ENCODE measurements at regions not wholly inside any gene's neighbourhood (a gene's known extent, or its start where the extent isn't known, plus 50 kb on each side); places are given as distances from the start of the nearest gene placed in this dataset.

GRCh38 chr4:176383273-176384077, 63.7 kb downstream of the SPCS3 start:
- DNase-seq: no peak
- TF ChIP-seq EZH2 (optimal IDR thresholded peaks at IDR 0.05; ENCODE audit: low read depth, low read length) (no peak), CTCF (IDR thresholded peaks at IDR 0.05; ENCODE audit: low read length) (no peak), EZH2phosphoT487 (IDR thresholded peaks at IDR 0.05; ENCODE audit: low read length) (no peak)

GRCh38 chr4:176385601-176386000, 65.8 kb downstream of the SPCS3 start:
- no peaks in the 10 kb centered on the region for H3F3A ChIP-seq (ENCODE audit: insufficient read depth, low read length)
- no peaks in the 10 kb centered on the region for H3K79me2 ChIP-seq (ENCODE audit: low read length)
- no peaks in the 10 kb centered on the region for H3K36me3 ChIP-seq (replicated peaks; ENCODE audit: insufficient read depth, low read length)
- no peak for DNase-seq
- H4K20me1 ChIP-seq (ENCODE audit: insufficient read depth, low read length): no peaks in the 10 kb centered on the region
- TF ChIP-seq EZH2phosphoT487 (IDR thresholded peaks at IDR 0.05; ENCODE audit: low read length): no peak
- no peaks in the 10 kb centered on the region for H3K9me3 ChIP-seq (replicated peaks; ENCODE audit: insufficient read depth, low read length)
- no peak overlapping the region for H3K4me3 ChIP-seq (ENCODE audit: low read length)
- H3K9ac ChIP-seq (ENCODE audit: low read length): no peak overlapping the region
- H3K27ac ChIP-seq (ENCODE audit: low read length): no peak overlapping the region
- no peaks in the 10 kb centered on the region for H3K9me2 ChIP-seq (replicated peaks; ENCODE audit: insufficient read depth, low read length)
- H3K4me2 ChIP-seq (ENCODE audit: low read depth, low read length): no peak overlapping the region
- H3K4me1 ChIP-seq (ENCODE audit: low read length): no peaks in the 10 kb centered on the region
- H3K27me3 ChIP-seq (replicated peaks; ENCODE audit: insufficient read depth, low read length): no peaks in the 10 kb centered on the region
- no peak overlapping the region for H2AFZ ChIP-seq (ENCODE audit: low read length)

More at GRCh38 chr4:176383273-176384077, 63.7 kb downstream of the SPCS3 start:
- H3K79me2 ChIP-seq (ENCODE audit: low read length): no peaks in the 10 kb centered on the region
- H3K4me1 ChIP-seq (ENCODE audit: low read length): no peaks in the 10 kb centered on the region
- no peaks in the 10 kb centered on the region for H3K9me3 ChIP-seq (replicated peaks; ENCODE audit: insufficient read depth, low read length)
- H3K9ac ChIP-seq (ENCODE audit: low read length): no peak overlapping the region
- no peaks in the 10 kb centered on the region for H3K27me3 ChIP-seq (replicated peaks; ENCODE audit: insufficient read depth, low read length)
- no peaks in the 10 kb centered on the region for H4K20me1 ChIP-seq (ENCODE audit: insufficient read depth, low read length)
- H2AFZ ChIP-seq (ENCODE audit: low read length): no peak overlapping the region
- H3K27ac ChIP-seq (ENCODE audit: low read length): no peak overlapping the region
- no peak overlapping the region for H3K4me3 ChIP-seq (ENCODE audit: low read length)
- H3K36me3 ChIP-seq (replicated peaks; ENCODE audit: insufficient read depth, low read length): no peaks in the 10 kb centered on the region
- no peak overlapping the region for H3K4me2 ChIP-seq (ENCODE audit: low read depth, low read length)
- no peaks in the 10 kb centered on the region for H3F3A ChIP-seq (ENCODE audit: insufficient read depth, low read length)
- H3K9me2 ChIP-seq (replicated peaks; ENCODE audit: insufficient read depth, low read length): no peaks in the 10 kb centered on the region

- H4K20me1 ChIP-seq (ENCODE audit: insufficient read depth, low read length): no peaks in the 10 kb centered on the region
- H3F3A ChIP-seq (ENCODE audit: insufficient read depth, low read length): no peaks in the 10 kb centered on the region
- no peak overlapping the region for H3K9ac ChIP-seq (ENCODE audit: low read length)
- no peaks in the 10 kb centered on the region for H3K36me3 ChIP-seq (replicated peaks; ENCODE audit: insufficient read depth, low read length)
- TF ChIP-seq CTCF (IDR thresholded peaks at IDR 0.05; ENCODE audit: low read length) (no peak), EZH2 (optimal IDR thresholded peaks at IDR 0.05; ENCODE audit: low read depth, low read length) (no peak), EZH2phosphoT487 (IDR thresholded peaks at IDR 0.05; ENCODE audit: low read length) (no peak)
- H3K4me1 ChIP-seq (ENCODE audit: low read length): no peaks in the 10 kb centered on the region
- H3K27ac ChIP-seq (ENCODE audit: low read length): no peak overlapping the region
- H3K4me3 ChIP-seq (ENCODE audit: low read length): no peak overlapping the region
- no peak for DNase-seq
- no peaks in the 10 kb centered on the region for H3K9me2 ChIP-seq (replicated peaks; ENCODE audit: insufficient read depth, low read length)
- H3K4me2 ChIP-seq (ENCODE audit: low read depth, low read length): no peak overlapping the region
- no peaks in the 10 kb centered on the region for H3K79me2 ChIP-seq (ENCODE audit: low read length)
- H3K27me3 ChIP-seq (replicated peaks; ENCODE audit: insufficient read depth, low read length): no peaks in the 10 kb centered on the region
- H2AFZ ChIP-seq (ENCODE audit: low read length): no peak overlapping the region
- no peaks in the 10 kb centered on the region for H3K9me3 ChIP-seq (replicated peaks; ENCODE audit: insufficient read depth, low read length)
Measured at GRCh38 chr4:176387571-176387970, 67.8 kb downstream of the SPCS3 start.
